Erythroblast (primary cell): ENCODE measurements at regions not wholly inside any gene's neighbourhood (a gene's known extent, or its start where the extent isn't known, plus 50 kb on each side); places are given as distances from the start of the nearest gene placed in this dataset.

Experiments used
- GATA1 ChIP-seq: IDR thresholded peaks from 2 replicates; pipeline ENCODE4 v1.6.1; 2011; ENCODE audit warnings: low read depth, mild to moderate bottlenecking, control low read depth, low read length, moderate library complexity
- POLR2A ChIP-seq: IDR thresholded peaks from 2 replicates; pipeline ENCODE4 v1.6.1; 2011; ENCODE audit warnings: mild to moderate bottlenecking, low read length

GRCh38 chr1:82044536-82044935 lies 243.8 kb downstream of the ADGRL2 start:
- no peak for TF ChIP-seq POLR2A
- TF ChIP-seq GATA1 = no peak
